ENCODE measurements at regions not wholly inside any gene's neighbourhood (a gene's known extent, or its start where the extent isn't known, plus 50 kb on each side); places are given as distances from the start of the nearest gene placed in this dataset.

GRCh38 chr4:125773502-125773901, 458.7 kb downstream of the FAT4 start:
- Histone ChIP-seq H3K9me3 (ENCODE audit: insufficient read depth, low read length, severe bottlenecking) (no peaks in the 10 kb centered on the region), H3K4me3 (ENCODE audit: low read depth in 1 of 2, low read length in 2 of 2) (no peak overlapping the region), H3K79me2 (ENCODE audit: insufficient read depth, low read length) (no peaks in the 10 kb centered on the region), H2AFZ (ENCODE audit: low read depth, low read length) (no peak overlapping the region), H4K20me1 (ENCODE audit: insufficient read depth, low read length) (no peaks in the 10 kb centered on the region), H3K27me3 (ENCODE audit: insufficient read depth, low read length, poor library complexity) (no peaks in the 10 kb centered on the region), H3K4me1 (ENCODE audit: insufficient read depth, low read length) (no peaks in the 10 kb centered on the region), H3K9ac (ENCODE audit: low read depth, low read length) (no peak overlapping the region), H3K36me3 (ENCODE audit: insufficient read depth, low read length) (no peaks in the 10 kb centered on the region), H3K27ac (ENCODE audit: low read length) (no peak overlapping the region), H3K4me2 (ENCODE audit: insufficient read depth, low read length) (no peak overlapping the region)
- TF ChIP-seq EZH2 (IDR thresholded peaks at IDR 0.05; ENCODE audit: borderline replicate concordance, low read depth, low read length, severe bottlenecking), result no peak
- TF ChIP-seq, protein P1, sequence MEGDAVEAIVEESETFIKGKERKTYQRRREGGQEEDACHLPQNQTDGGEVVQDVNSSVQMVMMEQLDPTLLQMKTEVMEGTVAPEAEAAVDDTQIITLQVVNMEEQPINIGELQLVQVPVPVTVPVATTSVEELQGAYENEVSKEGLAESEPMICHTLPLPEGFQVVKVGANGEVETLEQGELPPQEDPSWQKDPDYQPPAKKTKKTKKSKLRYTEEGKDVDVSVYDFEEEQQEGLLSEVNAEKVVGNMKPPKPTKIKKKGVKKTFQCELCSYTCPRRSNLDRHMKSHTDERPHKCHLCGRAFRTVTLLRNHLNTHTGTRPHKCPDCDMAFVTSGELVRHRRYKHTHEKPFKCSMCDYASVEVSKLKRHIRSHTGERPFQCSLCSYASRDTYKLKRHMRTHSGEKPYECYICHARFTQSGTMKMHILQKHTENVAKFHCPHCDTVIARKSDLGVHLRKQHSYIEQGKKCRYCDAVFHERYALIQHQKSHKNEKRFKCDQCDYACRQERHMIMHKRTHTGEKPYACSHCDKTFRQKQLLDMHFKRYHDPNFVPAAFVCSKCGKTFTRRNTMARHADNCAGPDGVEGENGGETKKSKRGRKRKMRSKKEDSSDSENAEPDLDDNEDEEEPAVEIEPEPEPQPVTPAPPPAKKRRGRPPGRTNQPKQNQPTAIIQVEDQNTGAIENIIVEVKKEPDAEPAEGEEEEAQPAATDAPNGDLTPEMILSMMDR (IDR thresholded peaks at IDR 0.05; ENCODE audit: borderline replicate concordance, extremely low read depth, low read length, poor library complexity, severe bottlenecking), result no peak
- no peak for ATAC-seq (ENCODE audit: insufficient read depth, low read depth)
- DNase-seq, result no peak

- ATAC-seq (ENCODE audit: insufficient read depth, low read depth) (no peak), DNase-seq (no peak)
- H4K20me1 ChIP-seq (ENCODE audit: insufficient read depth, low read length), result no peaks in the 10 kb centered on the region
- H3K4me3 ChIP-seq (ENCODE audit: low read depth in 1 of 2, low read length in 2 of 2), result no peak overlapping the region
- no peak overlapping the region for H3K27ac ChIP-seq (ENCODE audit: low read length)
- no peak overlapping the region for H3K9ac ChIP-seq (ENCODE audit: low read depth, low read length)
- H3K79me2 ChIP-seq (ENCODE audit: insufficient read depth, low read length), result no peaks in the 10 kb centered on the region
- H3K36me3 ChIP-seq (ENCODE audit: insufficient read depth, low read length), result no peaks in the 10 kb centered on the region
- H3K4me1 ChIP-seq (ENCODE audit: insufficient read depth, low read length), result no peaks in the 10 kb centered on the region
- TF ChIP-seq EZH2 (IDR thresholded peaks at IDR 0.05; ENCODE audit: borderline replicate concordance, low read depth, low read length, severe bottlenecking), result no peak
- TF ChIP-seq, protein P1 (IDR thresholded peaks at IDR 0.05; ENCODE audit: borderline replicate concordance, extremely low read depth, low read length, poor library complexity, severe bottlenecking), result no peak
- H2AFZ ChIP-seq (ENCODE audit: low read depth, low read length), result no peak overlapping the region
- H3K9me3 ChIP-seq (ENCODE audit: insufficient read depth, low read length, severe bottlenecking), result no peaks in the 10 kb centered on the region
- H3K4me2 ChIP-seq (ENCODE audit: insufficient read depth, low read length), result no peak overlapping the region
- no peaks in the 10 kb centered on the region for H3K27me3 ChIP-seq (ENCODE audit: insufficient read depth, low read length, poor library complexity)
Measured at GRCh38 chr4:125773931-125774330, 459.2 kb downstream of the FAT4 start.

GRCh38 chr4:125776146-125776545, 461.4 kb downstream of the FAT4 start:
- no peak for TF ChIP-seq EZH2 (IDR thresholded peaks at IDR 0.05; ENCODE audit: borderline replicate concordance, low read depth, low read length, severe bottlenecking)
- TF ChIP-seq, protein P1 (IDR thresholded peaks at IDR 0.05; ENCODE audit: borderline replicate concordance, extremely low read depth, low read length, poor library complexity, severe bottlenecking), result no peak
- H3K27me3 ChIP-seq (ENCODE audit: insufficient read depth, low read length, poor library complexity), result no peaks in the 10 kb centered on the region
- no peak overlapping the region for H3K4me3 ChIP-seq (ENCODE audit: low read depth in 1 of 2, low read length in 2 of 2)
- no peak overlapping the region for H3K27ac ChIP-seq (ENCODE audit: low read length)
- H3K9me3 ChIP-seq (ENCODE audit: insufficient read depth, low read length, severe bottlenecking), result no peaks in the 10 kb centered on the region
- H3K4me2 ChIP-seq (ENCODE audit: insufficient read depth, low read length), result no peak overlapping the region
- no peaks in the 10 kb centered on the region for H3K79me2 ChIP-seq (ENCODE audit: insufficient read depth, low read length)
- no peaks in the 10 kb centered on the region for H4K20me1 ChIP-seq (ENCODE audit: insufficient read depth, low read length)
- H2AFZ ChIP-seq (ENCODE audit: low read depth, low read length), result no peak overlapping the region
- no peaks in the 10 kb centered on the region for H3K4me1 ChIP-seq (ENCODE audit: insufficient read depth, low read length)
- H3K9ac ChIP-seq (ENCODE audit: low read depth, low read length), result no peak overlapping the region
- ATAC-seq (ENCODE audit: insufficient read depth, low read depth), result no peak
- no peak for DNase-seq
- H3K36me3 ChIP-seq (ENCODE audit: insufficient read depth, low read length), result no peaks in the 10 kb centered on the region

- no peaks in the 10 kb centered on the region for H3K4me1 ChIP-seq (ENCODE audit: insufficient read depth, low read length)
- H3K9me3 ChIP-seq (ENCODE audit: insufficient read depth, low read length, severe bottlenecking), result no peaks in the 10 kb centered on the region
- H3K36me3 ChIP-seq (ENCODE audit: insufficient read depth, low read length), result no peaks in the 10 kb centered on the region
- no peak for TF ChIP-seq EZH2 (IDR thresholded peaks at IDR 0.05; ENCODE audit: borderline replicate concordance, low read depth, low read length, severe bottlenecking)
- TF ChIP-seq, protein P1 (IDR thresholded peaks at IDR 0.05; ENCODE audit: borderline replicate concordance, extremely low read depth, low read length, poor library complexity, severe bottlenecking), result no peak
- H3K4me3 ChIP-seq (ENCODE audit: low read depth in 1 of 2, low read length in 2 of 2), result no peak overlapping the region
- H4K20me1 ChIP-seq (ENCODE audit: insufficient read depth, low read length), result no peaks in the 10 kb centered on the region
- no peak overlapping the region for H3K27ac ChIP-seq (ENCODE audit: low read length)
- no peak overlapping the region for H2AFZ ChIP-seq (ENCODE audit: low read depth, low read length)
- no peak for ATAC-seq (ENCODE audit: insufficient read depth, low read depth)
- H3K4me2 ChIP-seq (ENCODE audit: insufficient read depth, low read length), result no peak overlapping the region
- DNase-seq, result no peak
- H3K79me2 ChIP-seq (ENCODE audit: insufficient read depth, low read length), result no peaks in the 10 kb centered on the region
- no peaks in the 10 kb centered on the region for H3K27me3 ChIP-seq (ENCODE audit: insufficient read depth, low read length, poor library complexity)
- H3K9ac ChIP-seq (ENCODE audit: low read depth, low read length), result no peak overlapping the region
Measured at GRCh38 chr4:125780164-125780563, 465.4 kb downstream of the FAT4 start.
